SK-N-MC (cell line): ENCODE measurements at regions not wholly inside any gene's neighbourhood (a gene's known extent, or its start where the extent isn't known, plus 50 kb on each side); places are given as distances from the start of the nearest gene placed in this dataset.
A peak's percentile ranks its signal among the peaks of the same experiment; 100 is the strongest.

ENCODE experiments used
- DNase-seq: peaks from one replicate; pipeline ENCODE4 v3.0.0-alpha.2; 2011; ENCODE audit warnings: low read depth, low spot score
- H3K27ac ChIP-seq: fragments of 200-600 bp; sonication (generic); 2 replicates; pipeline ENCODE4 v1.5.1; 2016; ENCODE audit warnings: mixed run types
- H3K36me3 ChIP-seq: fragments of 200-600 bp; sonication (generic); 2 replicates; pipeline ENCODE4 v1.6.1; 2017; ENCODE audit warnings: antibody characterized with exemption, low read length, mixed read lengths; ENCODE audit not compliant: insufficient read depth
- H3K4me3 ChIP-seq: fragments of 200-600 bp; sonication (generic); 2 replicates; pipeline ENCODE4 v1.5.1; 2016
- H3K9ac ChIP-seq: fragments of 200-600 bp; sonication (generic); 2 replicates; pipeline ENCODE4 v1.8.0; 2017; ENCODE audit warnings: mixed run types, mixed read lengths; ENCODE audit not compliant: insufficient read length
- H3K9me3 ChIP-seq: fragments of 200-600 bp; sonication (generic); 2 replicates; pipeline ENCODE4 v1.6.1; 2017; ENCODE audit warnings: low read depth, mild to moderate bottlenecking, antibody characterized with exemption, low read length, moderate library complexity, mixed read lengths
- EZH2 ChIP-seq: fragments of 200-600 bp; sonication (generic); IDR thresholded peaks from one replicate; pipeline ENCODE4 v1.6.1; 2017; ENCODE audit warnings: antibody characterized with exemption
- FOXP2 ChIP-seq: optimal IDR thresholded peaks from 2 replicates; pipeline ENCODE3; 2011; ENCODE audit warnings: mild to moderate bottlenecking, moderate library complexity; ENCODE audit not compliant: insufficient read depth; ENCODE audit errors: extremely low read length, control extremely low read depth
- POLR2AphosphoS5 ChIP-seq: IDR thresholded peaks from 2 replicates; pipeline ENCODE4 v1.6.1; 2012; ENCODE audit warnings: mild to moderate bottlenecking, low read depth, low read length, borderline replicate concordance

DNA sequence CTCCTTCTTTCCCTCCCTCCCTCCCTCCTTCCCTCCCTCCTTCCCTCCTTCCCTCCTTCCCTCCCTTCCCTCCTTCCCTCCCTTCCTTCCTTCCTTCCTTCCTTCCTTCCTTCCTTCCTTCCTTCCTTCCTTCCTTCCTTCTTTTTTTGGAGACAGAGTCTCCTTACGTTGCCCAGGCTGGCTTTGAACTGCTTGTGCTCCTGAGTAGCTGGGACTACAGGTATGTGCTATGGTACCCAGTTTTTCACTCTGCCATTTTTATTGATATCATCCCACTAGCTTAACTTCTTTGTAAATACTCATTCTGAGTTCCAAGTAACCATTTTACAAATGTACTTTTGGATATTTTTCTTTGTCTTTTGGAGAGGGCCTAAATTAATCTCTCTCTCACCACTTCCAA, 336.8 kb upstream of the DDI1 start:
- Histone ChIP-seq H3K36me3 (0 out of 2 replicates have a peak, but pooled peaks cover 6% of the 10 kb centered on the region), H3K9ac (no peak overlapping the region), H3K27ac (peak overlapping the region; percentile 98), H3K4me3 (no peak overlapping the region; the same call in 1 of the 2 replicates), H3K9me3 (peaks cover 2% of the 10 kb centered on the region; the same call in 1 of the 2 replicates)
- DNase-seq = peak; percentile 78
- TF ChIP-seq POLR2AphosphoS5 (no peak), EZH2 (no peak), FOXP2 (no peak)

- 0 out of 2 replicates have a peak, but pooled peaks cover 6% of the 10 kb centered on the region for H3K36me3 ChIP-seq
- no peak overlapping the region for H3K4me3 ChIP-seq
- H3K9ac ChIP-seq = no peak overlapping the region
- H3K27ac ChIP-seq = peak overlapping the region; percentile 98
- no peak for DNase-seq
- no peak for TF ChIP-seq POLR2AphosphoS5
- TF ChIP-seq EZH2 = no peak
- TF ChIP-seq FOXP2 = no peak
- peaks cover 2% of the 10 kb centered on the region; the same call in 1 of the 2 replicates for H3K9me3 ChIP-seq
Observed at GRCh38 chr11:103700622-103701021, 335.8 kb upstream of the DDI1 start.

- H3K27ac ChIP-seq = no peak overlapping the region
- H3K9ac ChIP-seq = no peak overlapping the region
- DNase-seq = no peak
- TF ChIP-seq FOXP2 (no peak), POLR2AphosphoS5 (no peak), EZH2 (no peak)
- no peaks in the 10 kb centered on the region for H3K36me3 ChIP-seq
- no peak overlapping the region for H3K4me3 ChIP-seq
- no peaks in the 10 kb centered on the region for H3K9me3 ChIP-seq
Observed at GRCh38 chr11:103703437-103703836, 333.0 kb upstream of the DDI1 start.

GRCh38 chr11:103703954-103704353, 332.5 kb upstream of the DDI1 start:
- H3K9me3 ChIP-seq = no peaks in the 10 kb centered on the region
- no peak for TF ChIP-seq FOXP2
- TF ChIP-seq POLR2AphosphoS5 = no peak
- no peak for TF ChIP-seq EZH2
- H3K27ac ChIP-seq = no peak overlapping the region
- no peak overlapping the region for H3K9ac ChIP-seq
- no peaks in the 10 kb centered on the region for H3K36me3 ChIP-seq
- H3K4me3 ChIP-seq = no peak overlapping the region
- no peak for DNase-seq

GRCh38 chr11:103705642-103706041, 330.8 kb upstream of the DDI1 start:
- TF ChIP-seq POLR2AphosphoS5 (no peak), EZH2 (no peak), FOXP2 (no peak)
- no peak overlapping the region for H3K9ac ChIP-seq
- H3K27ac ChIP-seq = no peak overlapping the region
- H3K4me3 ChIP-seq = no peak overlapping the region
- H3K36me3 ChIP-seq = no peaks in the 10 kb centered on the region
- no peak for DNase-seq
- no peaks in the 10 kb centered on the region for H3K9me3 ChIP-seq

GRCh38 chr11:103709371-103709770, 327.1 kb upstream of the DDI1 start:
- Histone ChIP-seq H3K36me3 (no peaks in the 10 kb centered on the region), H3K27ac (no peak overlapping the region), H3K4me3 (no peak overlapping the region), H3K9me3 (no peaks in the 10 kb centered on the region), H3K9ac (no peak overlapping the region)
- no peak for DNase-seq
- no peak for TF ChIP-seq EZH2

DNA sequence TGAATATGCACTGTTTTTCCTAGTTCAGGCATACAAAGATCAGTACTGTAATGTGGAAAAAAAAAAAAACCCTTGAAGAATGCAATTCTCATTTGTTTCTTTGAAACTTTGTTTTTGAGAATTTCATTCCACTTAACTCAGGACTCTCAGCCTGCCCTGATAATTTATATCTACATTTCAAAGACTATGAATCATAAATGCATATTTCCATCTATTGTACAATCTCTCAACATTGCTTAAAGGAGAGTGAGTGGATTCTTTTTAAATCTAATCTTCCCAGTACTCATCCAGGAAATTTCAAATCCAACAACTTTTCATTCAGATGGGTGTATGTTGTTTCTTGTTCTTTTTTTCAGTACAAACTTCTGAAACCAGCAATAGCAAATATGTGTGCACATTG, 322.2 kb upstream of the DDI1 start:
- Histone ChIP-seq H3K4me3 (no peak overlapping the region), H3K27ac (no peak overlapping the region), H3K9ac (no peak overlapping the region), H3K9me3 (no peaks in the 10 kb centered on the region), H3K36me3 (no peaks in the 10 kb centered on the region)
- TF ChIP-seq FOXP2 (no peak), EZH2 (no peak), POLR2AphosphoS5 (no peak)
- no peak for DNase-seq

DNA sequence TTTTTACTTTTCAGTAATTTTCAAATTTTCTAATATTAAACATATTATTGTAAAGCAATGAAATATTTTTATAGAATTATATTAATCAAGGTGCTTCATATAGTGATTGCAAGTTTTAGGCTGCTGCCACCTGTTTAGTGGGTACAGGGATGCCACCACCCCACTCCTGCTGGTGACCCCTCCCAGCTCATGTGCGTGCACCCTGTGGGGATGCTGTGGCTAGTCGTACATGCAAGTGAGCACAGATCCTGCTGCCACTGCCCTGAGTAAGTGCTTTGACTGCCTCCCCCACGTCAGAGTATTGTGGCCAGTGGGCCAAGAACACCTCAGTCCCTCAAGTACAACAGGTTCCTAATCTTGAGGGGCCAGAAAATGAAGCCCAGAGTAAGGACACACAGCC, 320.1 kb upstream of the DDI1 start:
- no peak overlapping the region for H3K27ac ChIP-seq
- no peak overlapping the region for H3K4me3 ChIP-seq
- TF ChIP-seq EZH2 (no peak), POLR2AphosphoS5 (no peak), FOXP2 (no peak)
- H3K36me3 ChIP-seq = no peaks in the 10 kb centered on the region
- H3K9ac ChIP-seq = no peak overlapping the region
- DNase-seq = no peak
- no peaks in the 10 kb centered on the region for H3K9me3 ChIP-seq

- no peak overlapping the region for H3K27ac ChIP-seq
- H3K36me3 ChIP-seq = no peaks in the 10 kb centered on the region
- DNase-seq = no peak
- TF ChIP-seq POLR2AphosphoS5 = no peak
- TF ChIP-seq FOXP2 = no peak
- TF ChIP-seq EZH2 = no peak
- no peaks in the 10 kb centered on the region for H3K9me3 ChIP-seq
- no peak overlapping the region for H3K4me3 ChIP-seq
- no peak overlapping the region for H3K9ac ChIP-seq
Observed at GRCh38 chr11:103727262-103727661, 309.2 kb upstream of the DDI1 start.

- H3K4me3 ChIP-seq = peak overlapping the region; percentile 37; the same call in 1 of the 2 replicates
- DNase-seq = no peak
- no peak overlapping the region for H3K9ac ChIP-seq
- H3K36me3 ChIP-seq = no peaks in the 10 kb centered on the region
- H3K27ac ChIP-seq = peak overlapping the region; percentile 78; the same call in 1 of the 2 replicates
- no peaks in the 10 kb centered on the region for H3K9me3 ChIP-seq
- no peak for TF ChIP-seq FOXP2
- TF ChIP-seq POLR2AphosphoS5 = no peak
- no peak for TF ChIP-seq EZH2
Observed at GRCh38 chr11:103729617-103730016, 306.8 kb upstream of the DDI1 start.
